Lung (tissue), 11 donors: ENCODE measurements at regions not wholly inside any gene's neighbourhood (a gene's known extent, or its start where the extent isn't known, plus 50 kb on each side); places are given as distances from the start of the nearest gene placed in this dataset.

Experiments used
- ATAC-seq: fragments of 200-7000 bp; cut with Tn5 transposase; one replicate; pipeline ENCODE4 v1.9.1; 2020; ENCODE audit warnings: moderate number of reproducible peaks; ENCODE audit not compliant: insufficient read depth, low FRiP score
- DNase-seq, 3 donors: peaks; one replicate each; pipeline ENCODE4 v3.0.0-alpha.2; 2013 to 2017
- H3K27ac ChIP-seq, 2 donors: one replicate each; pipeline ENCODE4 v1.5.1; 2013; ENCODE audit warnings: mild to moderate bottlenecking in 2 of 2, moderate library complexity in 2 of 2, control low read depth in 1 of 2, inconsistent platforms in 1 of 2, low read depth in 1 of 2, low read length in 1 of 2
- H3K27me3 ChIP-seq, 3 donors: one replicate each; pipeline ENCODE4 v1.5.1; 2013; ENCODE audit warnings: low read length in 2 of 3; ENCODE audit not compliant: control insufficient read depth in 3 of 3, insufficient read depth in 3 of 3
- H3K36me3 ChIP-seq, 4 donors: one replicate each; pipeline ENCODE4 v1.5.1; 2013; ENCODE audit warnings: low read length in 4 of 4, mild to moderate bottlenecking in 1 of 4, moderate library complexity in 1 of 4; ENCODE audit not compliant: control insufficient read depth in 4 of 4, insufficient read depth in 4 of 4
- H3K4me1 ChIP-seq, 5 donors: one replicate each; pipeline ENCODE4 v1.5.1; 2013; ENCODE audit warnings: low read length in 5 of 5, mild to moderate bottlenecking in 2 of 5, moderate library complexity in 1 of 5; ENCODE audit not compliant: control insufficient read depth in 5 of 5, insufficient read depth in 5 of 5
- H3K4me3 ChIP-seq: one replicate; pipeline ENCODE4 v1.5.1; 2013; ENCODE audit warnings: mild to moderate bottlenecking, control low read depth, moderate library complexity
- H3K9ac ChIP-seq, 2 donors: one replicate each; pipeline ENCODE4 v1.5.1; 2013; ENCODE audit warnings: low read length in 2 of 2, control low read depth in 1 of 2; ENCODE audit not compliant: insufficient read depth in 1 of 2
- H3K9me3 ChIP-seq, 4 donors: one replicate each; pipeline ENCODE4 v1.5.1; 2013; ENCODE audit warnings: low read length in 3 of 4, mild to moderate bottlenecking in 1 of 4, moderate library complexity in 1 of 4; ENCODE audit not compliant: control insufficient read depth in 4 of 4, insufficient read depth in 3 of 4
- WGBS, 2 donors: extraction: QIAGEN DNeasy Blood & Tissue Kit; methylation state at CpG; one replicate each; pipeline ENCODE4 v1.1.7; 2013; 5-methylcytosine and 5-hydroxymethylcytosine counted together
- TF ChIP-seq, protein P1 (sequence below): IDR thresholded peaks from 2 replicates; pipeline ENCODE4 v1.5.1; 2012; ENCODE audit warnings: mild to moderate bottlenecking; ENCODE audit errors: control extremely low read depth, extremely low read depth
- donor health status: control.
- donor health status: control.
- donor health status: Bipolar disorder and iron deficiency.
- donor health status: healthy.
- donor health status: DM: yes; HTN: yes; CAD: no.

DNA sequence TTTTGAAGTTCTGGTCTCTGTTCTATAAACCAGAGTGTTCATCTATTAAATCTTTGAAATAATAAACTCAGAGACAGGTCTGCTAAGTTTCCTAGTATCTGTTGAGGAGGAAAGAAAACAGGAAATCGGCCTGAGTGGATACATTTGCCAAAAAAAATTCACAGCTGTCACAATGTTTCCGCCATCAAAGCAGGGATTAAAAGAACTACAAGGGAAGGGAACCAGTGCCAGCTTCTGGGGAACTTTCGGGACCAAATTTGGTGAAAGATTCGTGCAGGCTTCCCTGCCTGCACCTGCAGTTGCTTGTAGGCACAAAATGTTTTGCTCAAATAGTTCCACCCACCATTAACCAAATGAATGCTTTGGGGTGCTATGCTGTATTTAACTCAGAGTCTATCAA lies 267.5 kb downstream of the MSX2 start:
- ATAC-seq (no peak), DNase-seq (peak; percentile 20 to 66 (median 50))
- Histone ChIP-seq H3K36me3 (no peaks in the 10 kb centered on the region), H3K27me3 (peaks cover 0 to 3% (median 0%) of the 10 kb centered on the region in 3 donors), H3K4me3 (no peak overlapping the region), H3K9me3 (peaks cover 0 to 2% (median 0%) of the 10 kb centered on the region in 4 donors), H3K9ac (no peak overlapping the region), H3K4me1 (peaks cover 0 to 8% (median 0%) of the 10 kb centered on the region in 5 donors), H3K27ac (no peak overlapping the region)
- TF ChIP-seq, protein P1, sequence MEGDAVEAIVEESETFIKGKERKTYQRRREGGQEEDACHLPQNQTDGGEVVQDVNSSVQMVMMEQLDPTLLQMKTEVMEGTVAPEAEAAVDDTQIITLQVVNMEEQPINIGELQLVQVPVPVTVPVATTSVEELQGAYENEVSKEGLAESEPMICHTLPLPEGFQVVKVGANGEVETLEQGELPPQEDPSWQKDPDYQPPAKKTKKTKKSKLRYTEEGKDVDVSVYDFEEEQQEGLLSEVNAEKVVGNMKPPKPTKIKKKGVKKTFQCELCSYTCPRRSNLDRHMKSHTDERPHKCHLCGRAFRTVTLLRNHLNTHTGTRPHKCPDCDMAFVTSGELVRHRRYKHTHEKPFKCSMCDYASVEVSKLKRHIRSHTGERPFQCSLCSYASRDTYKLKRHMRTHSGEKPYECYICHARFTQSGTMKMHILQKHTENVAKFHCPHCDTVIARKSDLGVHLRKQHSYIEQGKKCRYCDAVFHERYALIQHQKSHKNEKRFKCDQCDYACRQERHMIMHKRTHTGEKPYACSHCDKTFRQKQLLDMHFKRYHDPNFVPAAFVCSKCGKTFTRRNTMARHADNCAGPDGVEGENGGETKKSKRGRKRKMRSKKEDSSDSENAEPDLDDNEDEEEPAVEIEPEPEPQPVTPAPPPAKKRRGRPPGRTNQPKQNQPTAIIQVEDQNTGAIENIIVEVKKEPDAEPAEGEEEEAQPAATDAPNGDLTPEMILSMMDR: no peak
- 47 to 76% methylated on average over 4 of the region's 4 CpGs for WGBS, 2 donors

- DNase-seq (peak in 1 of 3 donors; percentile 11), ATAC-seq (no peak)
- no peak overlapping the region for H3K9ac ChIP-seq
- peaks cover 0 to 2% (median 0%) of the 10 kb centered on the region in 4 donors for H3K9me3 ChIP-seq
- H3K4me3 ChIP-seq: no peak overlapping the region
- no peaks in the 10 kb centered on the region for H3K27me3 ChIP-seq
- 72 to 83% methylated on average over 1 of the region's 1 CpG for WGBS, 2 donors
- H3K36me3 ChIP-seq: no peaks in the 10 kb centered on the region
- peaks cover 0 to 8% (median 0%) of the 10 kb centered on the region in 5 donors for H3K4me1 ChIP-seq
- TF ChIP-seq, protein P1: no peak
- no peak overlapping the region for H3K27ac ChIP-seq
Observed at GRCh38 chr5:174990909-174991308, 266.5 kb downstream of the MSX2 start.

GRCh38 chr5:174987443-174988012 lies 263.1 kb downstream of the MSX2 start:
- no peak overlapping the region for H3K27ac ChIP-seq
- H3K9ac ChIP-seq: no peak overlapping the region
- 69 to 80% methylated on average over 8 of the region's 8 CpGs for WGBS, 2 donors
- TF ChIP-seq, protein P1: no peak
- peaks cover 0 to 8% (median 0%) of the 10 kb centered on the region in 5 donors for H3K4me1 ChIP-seq
- DNase-seq (no peak), ATAC-seq (no peak)
- H3K27me3 ChIP-seq: no peaks in the 10 kb centered on the region
- no peak overlapping the region for H3K4me3 ChIP-seq
- no peaks in the 10 kb centered on the region for H3K36me3 ChIP-seq
- peaks cover 0 to 2% (median 0%) of the 10 kb centered on the region in 4 donors for H3K9me3 ChIP-seq

GRCh38 chr5:174984863-174985262 lies 260.5 kb downstream of the MSX2 start:
- TF ChIP-seq, protein P1: no peak
- no peak overlapping the region for H3K9ac ChIP-seq
- no peaks in the 10 kb centered on the region for H3K36me3 ChIP-seq
- no peaks in the 10 kb centered on the region for H3K4me1 ChIP-seq
- H3K9me3 ChIP-seq: no peaks in the 10 kb centered on the region
- DNase-seq: no peak
- WGBS, 2 donors: 78 to 88% methylated on average over 5 of the region's 5 CpGs
- no peak overlapping the region for H3K4me3 ChIP-seq
- no peak overlapping the region for H3K27ac ChIP-seq
- H3K27me3 ChIP-seq: no peaks in the 10 kb centered on the region
- ATAC-seq: no peak
